ENCODE measurements at regions not wholly inside any gene's neighbourhood (a gene's known extent, or its start where the extent isn't known, plus 50 kb on each side); places are given as distances from the start of the nearest gene placed in this dataset.

- H3K4me1 ChIP-seq: no peaks in the 10 kb centered on the region
- TF ChIP-seq POLR2A (IDR thresholded peaks at IDR 0.05) (no peak), CTCF (IDR thresholded peaks at IDR 0.05 in 4 of 5, conservative IDR thresholded peaks at IDR 0.05 in 1 of 5) (no peak)
- H3K36me3 ChIP-seq: no peaks in the 10 kb centered on the region
- intact Hi-C loops (cut with DNase I; ENCODE audit: low total_unique reads): no loop called here
- in situ Hi-C loops (cut with MboI; ENCODE audit: low sequenced_read_pairs in 4 of 4): no loop called here
- H3K27ac ChIP-seq: no peak overlapping the region
- H3K27me3 ChIP-seq: no peaks in the 10 kb centered on the region
- no peak overlapping the region for H3K4me3 ChIP-seq
- H3K9me3 ChIP-seq: no peaks in the 10 kb centered on the region
- no peak for DNase-seq
- no peak for ATAC-seq
These were observed 2357.8 kb downstream of the MAT2B start for GRCh38 chr5:165863239-165863638.

- no peaks in the 10 kb centered on the region for H3K36me3 ChIP-seq
- intact Hi-C loops (cut with DNase I; ENCODE audit: low total_unique reads): no loop called here
- no peak overlapping the region for H3K4me3 ChIP-seq
- no peaks in the 10 kb centered on the region for H3K27me3 ChIP-seq
- H3K9me3 ChIP-seq: no peaks in the 10 kb centered on the region
- ATAC-seq (no peak), DNase-seq (no peak)
- in situ Hi-C loops (cut with MboI; ENCODE audit: low sequenced_read_pairs in 4 of 4): no loop called here
- TF ChIP-seq POLR2A (IDR thresholded peaks at IDR 0.05) (no peak), CTCF (IDR thresholded peaks at IDR 0.05 in 4 of 5, conservative IDR thresholded peaks at IDR 0.05 in 1 of 5) (no peak)
- H3K4me1 ChIP-seq: no peaks in the 10 kb centered on the region
- no peak overlapping the region for H3K27ac ChIP-seq
These were observed 2365.9 kb downstream of the MAT2B start for GRCh38 chr5:165871291-165871690.

GRCh38 chr5:165874851-165875250 is 2369.4 kb downstream of the MAT2B start:
- intact Hi-C loops (cut with DNase I; ENCODE audit: low total_unique reads): no loop called here
- DNase-seq (no peak), ATAC-seq (no peak)
- Histone ChIP-seq H3K4me3 (no peak overlapping the region), H3K36me3 (no peaks in the 10 kb centered on the region), H3K27ac (no peak overlapping the region), H3K9me3 (no peaks in the 10 kb centered on the region), H3K4me1 (no peaks in the 10 kb centered on the region), H3K27me3 (no peaks in the 10 kb centered on the region)
- in situ Hi-C loops (cut with MboI; ENCODE audit: low sequenced_read_pairs in 4 of 4): no loop called here
- TF ChIP-seq POLR2A (IDR thresholded peaks at IDR 0.05) (no peak), CTCF (IDR thresholded peaks at IDR 0.05 in 4 of 5, conservative IDR thresholded peaks at IDR 0.05 in 1 of 5) (no peak)

GRCh38 chr5:165876538-165876937 is 2371.1 kb downstream of the MAT2B start:
- Histone ChIP-seq H3K36me3 (no peaks in the 10 kb centered on the region), H3K4me1 (no peaks in the 10 kb centered on the region), H3K27me3 (no peaks in the 10 kb centered on the region), H3K9me3 (no peaks in the 10 kb centered on the region), H3K4me3 (no peak overlapping the region), H3K27ac (no peak overlapping the region)
- intact Hi-C loops (cut with DNase I; ENCODE audit: low total_unique reads): no loop called here
- in situ Hi-C loops (cut with MboI; ENCODE audit: low sequenced_read_pairs in 4 of 4): no loop called here
- ATAC-seq: no peak
- TF ChIP-seq POLR2A (IDR thresholded peaks at IDR 0.05) (no peak), CTCF (IDR thresholded peaks at IDR 0.05 in 4 of 5, conservative IDR thresholded peaks at IDR 0.05 in 1 of 5) (no peak)
- no peak for DNase-seq

- ATAC-seq (no peak), DNase-seq (no peak)
- Histone ChIP-seq H3K9me3 (no peaks in the 10 kb centered on the region), H3K4me3 (no peak overlapping the region), H3K27ac (no peak overlapping the region), H3K36me3 (no peaks in the 10 kb centered on the region), H3K27me3 (no peaks in the 10 kb centered on the region), H3K4me1 (no peaks in the 10 kb centered on the region)
- in situ Hi-C loops (cut with MboI; ENCODE audit: low sequenced_read_pairs in 4 of 4) (no loop called here), intact Hi-C loops (cut with DNase I; ENCODE audit: low total_unique reads) (no loop called here)
- no peak for TF ChIP-seq POLR2A (IDR thresholded peaks at IDR 0.05)
- TF ChIP-seq CTCF (IDR thresholded peaks at IDR 0.05 in 4 of 5, conservative IDR thresholded peaks at IDR 0.05 in 1 of 5): no peak
These were observed 2372.1 kb downstream of the MAT2B start for GRCh38 chr5:165877475-165877874.

Measured in gastrocnemius medialis (tissue), 4 donors.